Ishikawa (cell line): ENCODE measurements at regions not wholly inside any gene's neighbourhood (a gene's known extent, or its start where the extent isn't known, plus 50 kb on each side); places are given as distances from the start of the nearest gene placed in this dataset.

Experiments
- CEBPB ChIP-seq: IDR thresholded peaks from 2 replicates; pipeline ENCODE4 v1.6.1; 2012
- EP300 ChIP-seq: IDR thresholded peaks from 2 replicates; pipeline ENCODE4 v1.6.1; 2012; ENCODE audit warnings: borderline replicate concordance
- RAD21 ChIP-seq: IDR thresholded peaks from 2 replicates; pipeline ENCODE4 v1.6.1; 2012; ENCODE audit warnings: low read depth
- TAF1 ChIP-seq: IDR thresholded peaks from 2 replicates; pipeline ENCODE4 v1.6.1; 2012; ENCODE audit warnings: low read depth, mild to moderate bottlenecking
- TEAD4 ChIP-seq: IDR thresholded peaks from 2 replicates; pipeline ENCODE4 v1.6.1; 2012
- YY1 ChIP-seq: IDR thresholded peaks from 2 replicates; pipeline ENCODE4 v1.6.1; 2012; ENCODE audit warnings: low read depth
- TF ChIP-seq, protein P1 (sequence below): IDR thresholded peaks from 2 replicates; pipeline ENCODE4 v1.6.1; 2012
- TF ChIP-seq, protein P2 (sequence below): IDR thresholded peaks from 2 replicates; pipeline ENCODE4 v1.6.1; 2012; ENCODE audit warnings: low read depth, mild to moderate bottlenecking

DNA sequence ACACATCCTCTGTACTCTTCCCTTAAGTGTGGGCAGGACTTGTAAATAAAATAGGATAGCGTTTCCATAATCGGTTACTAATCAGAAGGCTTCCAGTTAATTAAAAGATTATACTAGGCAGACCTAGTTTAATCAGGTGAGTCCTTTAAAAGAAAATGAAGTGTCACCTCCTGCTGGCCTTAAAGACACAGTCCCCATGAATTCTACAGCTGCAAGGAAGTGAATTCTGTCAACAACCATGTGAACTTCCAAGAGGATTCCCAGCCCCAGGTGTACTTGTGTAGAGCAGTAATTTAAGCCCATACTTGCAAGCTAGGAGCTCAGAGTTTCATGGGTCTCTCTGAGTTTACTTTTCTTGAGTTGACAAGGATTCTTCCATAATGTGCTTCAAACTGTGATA lies 918.3 kb downstream of the DTWD2 start:
- TF ChIP-seq, protein P1, sequence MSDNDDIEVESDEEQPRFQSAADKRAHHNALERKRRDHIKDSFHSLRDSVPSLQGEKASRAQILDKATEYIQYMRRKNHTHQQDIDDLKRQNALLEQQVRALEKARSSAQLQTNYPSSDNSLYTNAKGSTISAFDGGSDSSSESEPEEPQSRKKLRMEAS, result no peak
- TF ChIP-seq, protein P2, sequence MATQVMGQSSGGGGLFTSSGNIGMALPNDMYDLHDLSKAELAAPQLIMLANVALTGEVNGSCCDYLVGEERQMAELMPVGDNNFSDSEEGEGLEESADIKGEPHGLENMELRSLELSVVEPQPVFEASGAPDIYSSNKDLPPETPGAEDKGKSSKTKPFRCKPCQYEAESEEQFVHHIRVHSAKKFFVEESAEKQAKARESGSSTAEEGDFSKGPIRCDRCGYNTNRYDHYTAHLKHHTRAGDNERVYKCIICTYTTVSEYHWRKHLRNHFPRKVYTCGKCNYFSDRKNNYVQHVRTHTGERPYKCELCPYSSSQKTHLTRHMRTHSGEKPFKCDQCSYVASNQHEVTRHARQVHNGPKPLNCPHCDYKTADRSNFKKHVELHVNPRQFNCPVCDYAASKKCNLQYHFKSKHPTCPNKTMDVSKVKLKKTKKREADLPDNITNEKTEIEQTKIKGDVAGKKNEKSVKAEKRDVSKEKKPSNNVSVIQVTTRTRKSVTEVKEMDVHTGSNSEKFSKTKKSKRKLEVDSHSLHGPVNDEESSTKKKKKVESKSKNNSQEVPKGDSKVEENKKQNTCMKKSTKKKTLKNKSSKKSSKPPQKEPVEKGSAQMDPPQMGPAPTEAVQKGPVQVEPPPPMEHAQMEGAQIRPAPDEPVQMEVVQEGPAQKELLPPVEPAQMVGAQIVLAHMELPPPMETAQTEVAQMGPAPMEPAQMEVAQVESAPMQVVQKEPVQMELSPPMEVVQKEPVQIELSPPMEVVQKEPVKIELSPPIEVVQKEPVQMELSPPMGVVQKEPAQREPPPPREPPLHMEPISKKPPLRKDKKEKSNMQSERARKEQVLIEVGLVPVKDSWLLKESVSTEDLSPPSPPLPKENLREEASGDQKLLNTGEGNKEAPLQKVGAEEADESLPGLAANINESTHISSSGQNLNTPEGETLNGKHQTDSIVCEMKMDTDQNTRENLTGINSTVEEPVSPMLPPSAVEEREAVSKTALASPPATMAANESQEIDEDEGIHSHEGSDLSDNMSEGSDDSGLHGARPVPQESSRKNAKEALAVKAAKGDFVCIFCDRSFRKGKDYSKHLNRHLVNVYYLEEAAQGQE, result no peak
- TF ChIP-seq TEAD4 (no peak), RAD21 (no peak), TAF1 (no peak), YY1 (no peak), CEBPB (no peak), EP300 (no peak)
